Mucosa of descending colon (tissue), 3 donors: ENCODE measurements at regions not wholly inside any gene's neighbourhood (a gene's known extent, or its start where the extent isn't known, plus 50 kb on each side); places are given as distances from the start of the nearest gene placed in this dataset.

Experiments
- ATAC-seq: fragments of 200-7000 bp; cut with Tn5 transposase; one replicate; pipeline ENCODE4 v1.9.1; 2020; ENCODE audit warnings: mild to moderate bottlenecking, moderate library complexity
- DNase-seq, 3 donors: peaks; one replicate each; pipeline ENCODE4 v3.0.0-alpha.2; 2020
- H3K36me3 ChIP-seq: fragments of 200-600 bp; one replicate; pipeline ENCODE4 v1.8.0; 2021; ENCODE audit warnings: low read depth, mild to moderate bottlenecking
- H3K4me1 ChIP-seq: fragments of 200-600 bp; one replicate; pipeline ENCODE4 v1.8.0; 2021; ENCODE audit warnings: low read depth, mild to moderate bottlenecking
- H3K4me3 ChIP-seq: fragments of 200-600 bp; one replicate; pipeline ENCODE4 v1.8.0; 2021; ENCODE audit warnings: mild to moderate bottlenecking
- H3K9me3 ChIP-seq: fragments of 200-600 bp; one replicate; pipeline ENCODE4 v1.8.0; 2021; ENCODE audit warnings: mild to moderate bottlenecking
- intact Hi-C, 2 donors: fragments of 100-400 bp; cut with DNase I in 1 of 2; cut with micrococcal nuclease in 1 of 2; formaldehyde crosslinking; loops; one replicate each; pipeline versions ENCODE4 v1.11.0 to v1.11.1; 2022; cut with DNase I, micrococcal nuclease
- TF ChIP-seq, protein P1 (sequence below): fragments of 200-600 bp; IDR thresholded peaks from one replicate; pipeline ENCODE4 v1.8.0; 2022; ENCODE audit warnings: antibody characterized with exemption, mild to moderate bottlenecking
- donor health status: DM: no; HTN: no; CAD: no; lungs with moderate emphysema.
- donor health status: DM: no; HTN: no; CAD: no.
- donor health status: DM: no; HTN: yes; CAD: no.

DNA sequence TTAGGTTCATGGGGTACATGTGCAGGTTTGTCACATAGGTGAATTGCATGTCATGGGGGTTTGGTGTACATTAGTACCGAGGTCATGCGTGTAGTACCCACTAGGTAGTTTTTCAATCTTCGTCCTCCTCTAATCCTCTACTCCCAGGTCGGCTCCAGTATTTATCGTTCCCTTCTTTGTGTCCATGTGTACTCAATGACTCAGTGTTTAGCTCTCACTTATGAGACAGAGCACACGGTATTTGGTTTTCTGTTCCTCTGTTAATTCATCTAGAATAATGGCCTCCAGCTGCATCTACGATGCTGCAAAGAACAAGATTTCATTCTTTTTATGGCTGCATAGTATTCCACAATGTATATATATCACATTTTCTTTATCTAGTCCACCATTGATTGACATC is 850.9 kb upstream of the MDGA2 start:
- no peaks in the 10 kb centered on the region for H3K4me1 ChIP-seq
- DNase-seq (no peak), ATAC-seq (no peak)
- no peaks in the 10 kb centered on the region for H3K36me3 ChIP-seq
- intact Hi-C loops, result no loop called here
- H3K4me3 ChIP-seq, result no peak overlapping the region
- TF ChIP-seq, protein P1, sequence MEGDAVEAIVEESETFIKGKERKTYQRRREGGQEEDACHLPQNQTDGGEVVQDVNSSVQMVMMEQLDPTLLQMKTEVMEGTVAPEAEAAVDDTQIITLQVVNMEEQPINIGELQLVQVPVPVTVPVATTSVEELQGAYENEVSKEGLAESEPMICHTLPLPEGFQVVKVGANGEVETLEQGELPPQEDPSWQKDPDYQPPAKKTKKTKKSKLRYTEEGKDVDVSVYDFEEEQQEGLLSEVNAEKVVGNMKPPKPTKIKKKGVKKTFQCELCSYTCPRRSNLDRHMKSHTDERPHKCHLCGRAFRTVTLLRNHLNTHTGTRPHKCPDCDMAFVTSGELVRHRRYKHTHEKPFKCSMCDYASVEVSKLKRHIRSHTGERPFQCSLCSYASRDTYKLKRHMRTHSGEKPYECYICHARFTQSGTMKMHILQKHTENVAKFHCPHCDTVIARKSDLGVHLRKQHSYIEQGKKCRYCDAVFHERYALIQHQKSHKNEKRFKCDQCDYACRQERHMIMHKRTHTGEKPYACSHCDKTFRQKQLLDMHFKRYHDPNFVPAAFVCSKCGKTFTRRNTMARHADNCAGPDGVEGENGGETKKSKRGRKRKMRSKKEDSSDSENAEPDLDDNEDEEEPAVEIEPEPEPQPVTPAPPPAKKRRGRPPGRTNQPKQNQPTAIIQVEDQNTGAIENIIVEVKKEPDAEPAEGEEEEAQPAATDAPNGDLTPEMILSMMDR, result no peak
- peaks cover 32% of the 10 kb centered on the region for H3K9me3 ChIP-seq

DNA sequence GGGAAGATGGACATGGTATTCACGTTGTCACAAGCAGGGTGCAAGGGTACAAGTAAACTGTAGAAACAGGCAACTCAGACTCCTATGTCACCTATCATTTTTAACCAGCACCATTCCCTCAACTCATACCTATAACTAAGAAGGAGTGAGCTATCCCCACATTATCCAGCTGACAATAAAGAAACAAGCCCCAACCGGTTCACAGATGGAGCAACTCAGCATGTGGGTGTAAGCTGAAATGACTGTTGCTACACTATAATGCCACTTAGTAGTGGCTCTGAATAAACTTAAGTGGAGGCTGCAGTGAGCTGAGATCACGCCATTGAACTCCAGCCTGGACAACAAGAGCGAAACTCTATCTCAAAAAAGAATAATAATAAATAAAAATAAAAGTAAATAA is 829.5 kb upstream of the MDGA2 start:
- H3K9me3 ChIP-seq, result peaks cover 17% of the 10 kb centered on the region
- H3K4me3 ChIP-seq, result no peak overlapping the region
- no peaks in the 10 kb centered on the region for H3K4me1 ChIP-seq
- ATAC-seq, result no peak
- TF ChIP-seq, protein P1, result no peak
- intact Hi-C loops, result no loop called here
- H3K36me3 ChIP-seq, result no peaks in the 10 kb centered on the region
- DNase-seq, result no peak

DNA sequence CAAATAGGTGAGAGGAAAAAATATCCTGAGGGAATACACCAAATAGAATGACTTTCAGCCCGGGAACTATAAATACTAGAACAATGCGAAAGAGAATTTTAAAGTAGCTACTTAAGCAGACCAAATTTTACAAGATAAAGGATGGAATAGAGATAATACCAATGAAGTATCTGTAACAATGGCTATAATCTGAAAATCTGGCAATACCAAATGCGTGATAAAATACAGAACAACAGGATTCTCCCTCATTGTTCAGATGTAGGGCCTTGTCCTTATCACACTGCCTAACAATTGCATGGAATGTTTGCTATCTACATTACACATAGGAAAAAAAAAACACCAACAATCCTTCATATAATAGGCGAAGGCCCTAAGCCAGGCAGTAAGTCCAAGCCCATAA is 815.4 kb upstream of the MDGA2 start:
- DNase-seq (no peak), ATAC-seq (no peak)
- H3K36me3 ChIP-seq, result no peaks in the 10 kb centered on the region
- no peak overlapping the region for H3K4me3 ChIP-seq
- TF ChIP-seq, protein P1, result no peak
- intact Hi-C loops, result no loop called here
- peaks cover 53% of the 10 kb centered on the region for H3K9me3 ChIP-seq
- H3K4me1 ChIP-seq, result no peaks in the 10 kb centered on the region

DNA sequence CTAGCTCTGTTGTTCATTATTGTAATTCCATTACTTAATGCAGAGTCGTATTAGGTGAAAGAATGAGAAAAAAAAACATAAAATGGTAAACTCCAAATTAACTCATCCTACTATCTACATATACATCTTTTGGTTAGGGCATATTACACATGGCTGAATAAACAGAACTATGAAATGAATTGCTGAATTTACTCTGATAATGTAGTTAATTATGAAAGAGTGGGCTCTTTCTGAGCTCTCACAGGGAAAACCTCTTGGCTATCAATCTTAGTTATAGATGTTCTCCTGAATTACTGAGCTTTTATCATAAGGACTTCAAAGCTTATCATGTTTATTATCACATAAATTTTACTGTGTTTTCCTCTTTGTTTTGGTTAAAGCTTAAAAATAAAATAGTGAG is 798.5 kb upstream of the MDGA2 start:
- peaks cover 25% of the 10 kb centered on the region for H3K9me3 ChIP-seq
- H3K36me3 ChIP-seq, result no peaks in the 10 kb centered on the region
- no peaks in the 10 kb centered on the region for H3K4me1 ChIP-seq
- DNase-seq, result no peak
- no peak overlapping the region for H3K4me3 ChIP-seq
- ATAC-seq, result no peak
- TF ChIP-seq, protein P1, result no peak
- intact Hi-C loops, result no loop called here

DNA sequence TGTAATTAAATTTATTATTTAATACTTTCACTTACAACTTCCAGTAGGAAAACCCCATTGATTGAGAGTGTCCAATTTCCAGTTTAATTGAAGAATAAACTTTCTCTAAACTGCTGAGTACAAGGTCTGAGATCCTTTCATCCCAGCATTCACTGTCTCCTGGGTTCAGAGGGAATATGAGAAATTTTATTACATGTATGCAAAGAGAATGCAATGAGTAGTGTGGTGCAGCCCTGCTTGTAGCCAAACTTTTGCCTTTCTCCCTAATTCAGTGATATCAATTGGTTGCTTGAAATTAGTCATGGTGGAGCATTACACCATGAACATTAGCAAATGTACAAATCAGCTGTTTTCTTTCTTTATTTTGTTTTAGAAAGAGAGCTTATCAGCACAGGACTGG is 780.6 kb upstream of the MDGA2 start:
- no peak for DNase-seq
- Histone ChIP-seq H3K4me3 (no peak overlapping the region), H3K9me3 (peaks cover 3% of the 10 kb centered on the region), H3K4me1 (no peaks in the 10 kb centered on the region), H3K36me3 (no peaks in the 10 kb centered on the region)
- intact Hi-C loops, result no loop called here
- TF ChIP-seq, protein P1, result no peak
- no peak for ATAC-seq

DNA sequence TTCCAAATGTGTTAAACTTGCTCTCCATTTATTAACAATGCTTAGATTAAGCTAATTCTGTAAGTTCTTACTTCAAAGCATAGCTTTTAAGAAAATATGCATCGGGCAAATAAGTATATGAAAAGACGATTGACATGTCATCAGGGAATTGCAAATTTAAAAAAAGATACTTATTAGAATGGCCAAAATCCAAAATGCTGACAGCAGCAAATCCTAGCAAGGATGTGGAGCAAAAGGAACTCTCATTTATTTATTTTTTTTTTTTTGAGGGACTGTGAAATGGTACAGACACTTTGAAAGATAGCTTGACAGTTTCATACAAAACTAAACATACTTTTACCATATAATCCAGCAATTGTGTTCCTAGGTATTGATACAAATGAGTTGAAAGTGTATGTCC is 779.5 kb upstream of the MDGA2 start:
- ATAC-seq (no peak), DNase-seq (no peak)
- Histone ChIP-seq H3K9me3 (peaks cover 4% of the 10 kb centered on the region), H3K4me1 (no peaks in the 10 kb centered on the region), H3K4me3 (no peak overlapping the region), H3K36me3 (no peaks in the 10 kb centered on the region)
- TF ChIP-seq, protein P1, result no peak
- intact Hi-C loops, result no loop called here
